ENCODE measurements at regions not wholly inside any gene's neighbourhood (a gene's known extent, or its start where the extent isn't known, plus 50 kb on each side); places are given as distances from the start of the nearest gene placed in this dataset.
"Not testable (repeated sequence)": the region's sequence is repeated elsewhere in the genome, so short reads cannot be mapped to it uniquely, and the experiment has no call there.

DNA sequence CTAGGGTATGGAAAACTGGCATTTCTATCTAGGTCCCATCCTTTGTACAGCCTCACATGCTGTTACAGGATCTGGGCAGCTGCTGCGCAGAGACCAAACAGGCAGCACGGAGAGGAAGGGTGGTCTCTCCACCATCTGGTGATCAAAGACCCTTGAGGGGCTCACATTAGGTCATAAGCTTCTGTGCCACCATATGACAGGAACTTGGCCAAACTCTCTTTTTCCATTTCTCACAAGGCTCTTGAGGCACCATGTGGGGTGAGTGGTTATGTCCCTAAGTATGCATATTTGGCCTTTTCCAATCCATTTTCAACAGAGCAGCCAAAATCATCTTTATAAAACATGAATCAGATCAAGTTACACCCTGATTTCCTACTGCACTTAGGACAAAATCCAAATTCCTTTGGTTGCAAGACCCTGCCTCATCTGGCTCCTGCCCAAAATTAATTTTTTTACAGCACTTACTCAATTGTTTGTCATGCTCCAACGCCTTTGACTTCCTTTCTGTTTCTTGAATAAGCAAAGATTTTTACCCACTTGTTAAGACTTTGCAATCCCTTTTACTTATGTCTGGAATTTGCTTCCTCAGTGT, 730.0 kb downstream of the MAT2B start:
- Histone ChIP-seq H2BK12ac (ENCODE audit: low read length) (no peak overlapping the region), H3K27ac (ENCODE audit: low read depth, low read length) (no peak overlapping the region), H3K27me3 (ENCODE audit: insufficient read depth, low read length) (no peaks in the 10 kb centered on the region), H3K14ac (ENCODE audit: low read length) (no peak overlapping the region), H3K9me3 (ENCODE audit: insufficient read depth, low read depth, low read length) (no peaks in the 10 kb centered on the region), H3K4me2 (ENCODE audit: low read length) (no peak overlapping the region), H3K4me3 (ENCODE audit: low read depth, low read length) (no peak overlapping the region), H3K4ac (ENCODE audit: low read depth, low read length) (no peak overlapping the region), H2AFZ (ENCODE audit: insufficient read depth, low read length, poor library complexity) (no peak overlapping the region), H3K23ac (ENCODE audit: low read length) (no peak overlapping the region), H2BK5ac (ENCODE audit: low read depth, low read length, poor library complexity) (no peak overlapping the region), H4K8ac (ENCODE audit: low read depth, low read length) (no peak overlapping the region), H3K9ac (ENCODE audit: low read length) (no peak overlapping the region), H3K4me1 (ENCODE audit: control insufficient read depth in 1 of 2, insufficient read depth in 2 of 2, low read length in 2 of 2) (no peaks in the 10 kb centered on the region), H3K79me2 (ENCODE audit: control insufficient read depth, insufficient read depth, low read length, poor library complexity) (no peaks in the 10 kb centered on the region), H4K12ac (ENCODE audit: low read depth, low read length) (no peak overlapping the region), H3K79me1 (ENCODE audit: low read length) (no peaks in the 10 kb centered on the region), H3K36me3 (ENCODE audit: control insufficient read depth in 1 of 2, insufficient read depth in 2 of 2, low read length in 2 of 2) (no peaks in the 10 kb centered on the region), H4K91ac (ENCODE audit: low read depth, low read length) (no peak overlapping the region), H2AK5ac (ENCODE audit: low read length) (no peak overlapping the region), H2BK120ac (ENCODE audit: insufficient read depth, low read length, poor library complexity) (no peak overlapping the region), H3K18ac (ENCODE audit: low read length) (no peak overlapping the region)
- DNase-seq: no peak
- WGBS (ENCODE audit: extremely low coverage, insufficient coverage, insufficient read length): no CpG with 5 or more reads among the region's 3 CpGs

DNA sequence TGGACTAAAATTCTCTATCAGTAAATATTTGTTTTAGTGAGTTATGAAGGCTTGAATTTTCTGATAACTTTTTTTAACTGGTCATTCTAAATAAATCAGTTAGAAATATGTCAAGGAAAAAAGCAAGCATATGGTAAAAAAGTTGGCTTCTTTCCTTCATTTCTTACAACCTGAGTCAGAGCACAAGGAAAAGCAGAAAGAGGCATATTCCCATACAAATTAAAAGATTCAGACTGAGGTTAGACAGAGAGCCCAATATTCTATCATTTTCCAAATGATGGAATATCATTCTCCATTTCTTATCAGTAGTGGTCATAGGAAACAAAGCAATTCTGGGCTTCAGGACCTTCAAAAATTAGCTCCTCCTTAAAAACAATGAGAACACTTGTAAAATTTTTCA, 732.1 kb downstream of the MAT2B start:
- H3K9ac ChIP-seq (ENCODE audit: low read length): no peak overlapping the region
- DNase-seq: no peak
- H4K91ac ChIP-seq (ENCODE audit: low read depth, low read length): no peak overlapping the region
- no peak overlapping the region for H2BK12ac ChIP-seq (ENCODE audit: low read length)
- no peak overlapping the region for H3K4ac ChIP-seq (ENCODE audit: low read depth, low read length)
- H3K4me3 ChIP-seq (ENCODE audit: low read depth, low read length): no peak overlapping the region
- no peak overlapping the region for H3K23ac ChIP-seq (ENCODE audit: low read length)
- H3K27ac ChIP-seq (ENCODE audit: low read depth, low read length): no peak overlapping the region
- no peak overlapping the region for H3K18ac ChIP-seq (ENCODE audit: low read length)
- H3K9me3 ChIP-seq (ENCODE audit: insufficient read depth, low read depth, low read length): no peaks in the 10 kb centered on the region
- no peaks in the 10 kb centered on the region for H3K27me3 ChIP-seq (ENCODE audit: insufficient read depth, low read length)
- no peak overlapping the region for H2BK120ac ChIP-seq (ENCODE audit: insufficient read depth, low read length, poor library complexity)
- no peak overlapping the region for H2AK5ac ChIP-seq (ENCODE audit: low read length)
- H3K4me2 ChIP-seq (ENCODE audit: low read length): no peak overlapping the region
- no peaks in the 10 kb centered on the region for H3K4me1 ChIP-seq (ENCODE audit: control insufficient read depth in 1 of 2, insufficient read depth in 2 of 2, low read length in 2 of 2)
- no peak overlapping the region for H2BK5ac ChIP-seq (ENCODE audit: low read depth, low read length, poor library complexity)
- H4K8ac ChIP-seq (ENCODE audit: low read depth, low read length): no peak overlapping the region
- no peaks in the 10 kb centered on the region for H3K36me3 ChIP-seq (ENCODE audit: control insufficient read depth in 1 of 2, insufficient read depth in 2 of 2, low read length in 2 of 2)
- no peaks in the 10 kb centered on the region for H3K79me2 ChIP-seq (ENCODE audit: control insufficient read depth, insufficient read depth, low read length, poor library complexity)
- H2AFZ ChIP-seq (ENCODE audit: insufficient read depth, low read length, poor library complexity): no peak overlapping the region
- no peak overlapping the region for H4K12ac ChIP-seq (ENCODE audit: low read depth, low read length)
- no peak overlapping the region for H3K14ac ChIP-seq (ENCODE audit: low read length)
- no peaks in the 10 kb centered on the region for H3K79me1 ChIP-seq (ENCODE audit: low read length)

DNA sequence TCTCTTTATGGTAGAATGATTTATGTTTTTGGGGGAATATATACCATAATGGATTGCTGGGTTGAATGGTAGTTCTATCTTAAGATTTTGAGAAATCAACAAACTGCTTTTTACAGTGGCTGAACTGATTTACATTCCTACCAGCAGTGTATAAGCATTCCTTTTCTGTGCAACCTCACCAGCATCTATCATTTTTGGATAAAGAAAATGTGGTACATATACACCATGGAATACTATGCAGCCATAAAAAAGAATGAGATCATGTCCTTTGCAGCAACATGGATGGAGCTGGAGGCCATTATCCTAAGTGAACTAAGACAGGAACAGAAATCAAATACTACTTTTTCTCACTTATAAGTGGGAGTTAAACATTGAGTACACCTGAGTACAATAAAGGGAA, 746.4 kb downstream of the MAT2B start:
- not testable (repeated sequence) for H3K18ac ChIP-seq (ENCODE audit: low read length); H3K79me1 ChIP-seq (ENCODE audit: low read length); H3K4me1 ChIP-seq (ENCODE audit: control insufficient read depth in 1 of 2, insufficient read depth in 2 of 2, low read length in 2 of 2); H3K27me3 ChIP-seq (ENCODE audit: insufficient read depth, low read length); H3K4me2 ChIP-seq (ENCODE audit: low read length); H2AK5ac ChIP-seq (ENCODE audit: low read length); H2BK12ac ChIP-seq (ENCODE audit: low read length); H3K4me3 ChIP-seq (ENCODE audit: low read depth, low read length); H3K79me2 ChIP-seq (ENCODE audit: control insufficient read depth, insufficient read depth, low read length, poor library complexity); DNase-seq; H3K27ac ChIP-seq (ENCODE audit: low read depth, low read length); H3K9ac ChIP-seq (ENCODE audit: low read length); H3K4ac ChIP-seq (ENCODE audit: low read depth, low read length); H4K91ac ChIP-seq (ENCODE audit: low read depth, low read length); H3K9me3 ChIP-seq (ENCODE audit: insufficient read depth, low read depth, low read length); H3K36me3 ChIP-seq (ENCODE audit: control insufficient read depth in 1 of 2, insufficient read depth in 2 of 2, low read length in 2 of 2); H4K12ac ChIP-seq (ENCODE audit: low read depth, low read length); H2BK120ac ChIP-seq (ENCODE audit: insufficient read depth, low read length, poor library complexity); H2BK5ac ChIP-seq (ENCODE audit: low read depth, low read length, poor library complexity); H3K23ac ChIP-seq (ENCODE audit: low read length); H3K14ac ChIP-seq (ENCODE audit: low read length); H2AFZ ChIP-seq (ENCODE audit: insufficient read depth, low read length, poor library complexity); H4K8ac ChIP-seq (ENCODE audit: low read depth, low read length)

DNA sequence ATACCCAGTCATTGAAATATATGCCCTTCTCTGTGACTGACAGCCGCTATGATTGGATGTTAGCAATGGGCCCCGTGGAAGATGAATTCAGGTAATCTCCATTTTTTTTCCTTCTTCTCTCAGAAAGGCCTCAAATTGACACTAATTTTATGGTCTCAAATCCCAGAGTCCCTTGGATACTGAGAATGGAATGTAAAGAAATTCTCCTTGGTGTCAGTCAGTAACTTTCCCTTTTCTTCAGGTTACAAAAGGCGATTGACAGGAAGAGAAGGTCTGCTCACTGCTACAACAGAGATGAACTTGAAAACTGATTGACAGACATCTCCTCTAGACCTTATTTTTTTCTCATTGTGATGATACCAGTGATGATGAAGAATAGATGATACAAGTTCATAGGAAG, 748.3 kb downstream of the MAT2B start:
- Histone ChIP-seq H3K4me1 (ENCODE audit: control insufficient read depth in 1 of 2, insufficient read depth in 2 of 2, low read length in 2 of 2) (no peaks in the 10 kb centered on the region), H4K91ac (ENCODE audit: low read depth, low read length) (no peak overlapping the region), H3K36me3 (ENCODE audit: control insufficient read depth in 1 of 2, insufficient read depth in 2 of 2, low read length in 2 of 2) (no peaks in the 10 kb centered on the region), H2AFZ (ENCODE audit: insufficient read depth, low read length, poor library complexity) (no peak overlapping the region), H3K4me3 (ENCODE audit: low read depth, low read length) (no peak overlapping the region), H3K9me3 (ENCODE audit: insufficient read depth, low read depth, low read length) (no peaks in the 10 kb centered on the region), H2BK12ac (ENCODE audit: low read length) (no peak overlapping the region), H3K79me1 (ENCODE audit: low read length) (no peaks in the 10 kb centered on the region), H3K27me3 (ENCODE audit: insufficient read depth, low read length) (no peaks in the 10 kb centered on the region), H3K79me2 (ENCODE audit: control insufficient read depth, insufficient read depth, low read length, poor library complexity) (no peaks in the 10 kb centered on the region), H3K9ac (ENCODE audit: low read length) (no peak overlapping the region), H4K8ac (ENCODE audit: low read depth, low read length) (no peak overlapping the region), H3K4ac (ENCODE audit: low read depth, low read length) (no peak overlapping the region), H3K4me2 (ENCODE audit: low read length) (no peak overlapping the region), H2BK5ac (ENCODE audit: low read depth, low read length, poor library complexity) (no peak overlapping the region), H3K14ac (ENCODE audit: low read length) (no peak overlapping the region), H2BK120ac (ENCODE audit: insufficient read depth, low read length, poor library complexity) (no peak overlapping the region), H4K12ac (ENCODE audit: low read depth, low read length) (no peak overlapping the region), H2AK5ac (ENCODE audit: low read length) (no peak overlapping the region), H3K23ac (ENCODE audit: low read length) (no peak overlapping the region), H3K27ac (ENCODE audit: low read depth, low read length) (no peak overlapping the region), H3K18ac (ENCODE audit: low read length) (no peak overlapping the region)
- DNase-seq: no peak
- WGBS (ENCODE audit: extremely low coverage, insufficient coverage, insufficient read length): no CpG with 5 or more reads among the region's 3 CpGs

All from trophoblast cell (in vitro differentiated cells and primary cell).